ENCODE measurements at regions not wholly inside any gene's neighbourhood (a gene's known extent, or its start where the extent isn't known, plus 50 kb on each side); places are given as distances from the start of the nearest gene placed in this dataset.

DNA sequence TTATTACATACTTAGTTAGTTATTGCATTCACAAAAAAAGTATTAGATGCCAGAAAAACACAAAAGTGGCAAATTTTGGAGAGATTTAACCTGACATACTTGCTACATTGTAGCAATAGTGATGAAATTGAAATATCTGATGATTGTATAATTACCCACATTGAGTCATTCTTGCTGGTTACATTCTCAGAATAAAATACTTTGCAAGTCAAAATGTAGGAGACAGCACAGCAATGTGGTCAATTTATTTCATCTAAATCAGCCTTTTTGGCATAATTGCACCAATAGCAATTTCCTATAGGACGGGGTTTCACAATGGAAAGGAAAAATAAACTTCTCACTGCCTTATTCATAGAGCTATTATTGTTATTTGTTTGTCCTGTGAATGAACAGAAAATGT lies 125.0 kb upstream of the ETV6 start:
- TF ChIP-seq, protein P1, sequence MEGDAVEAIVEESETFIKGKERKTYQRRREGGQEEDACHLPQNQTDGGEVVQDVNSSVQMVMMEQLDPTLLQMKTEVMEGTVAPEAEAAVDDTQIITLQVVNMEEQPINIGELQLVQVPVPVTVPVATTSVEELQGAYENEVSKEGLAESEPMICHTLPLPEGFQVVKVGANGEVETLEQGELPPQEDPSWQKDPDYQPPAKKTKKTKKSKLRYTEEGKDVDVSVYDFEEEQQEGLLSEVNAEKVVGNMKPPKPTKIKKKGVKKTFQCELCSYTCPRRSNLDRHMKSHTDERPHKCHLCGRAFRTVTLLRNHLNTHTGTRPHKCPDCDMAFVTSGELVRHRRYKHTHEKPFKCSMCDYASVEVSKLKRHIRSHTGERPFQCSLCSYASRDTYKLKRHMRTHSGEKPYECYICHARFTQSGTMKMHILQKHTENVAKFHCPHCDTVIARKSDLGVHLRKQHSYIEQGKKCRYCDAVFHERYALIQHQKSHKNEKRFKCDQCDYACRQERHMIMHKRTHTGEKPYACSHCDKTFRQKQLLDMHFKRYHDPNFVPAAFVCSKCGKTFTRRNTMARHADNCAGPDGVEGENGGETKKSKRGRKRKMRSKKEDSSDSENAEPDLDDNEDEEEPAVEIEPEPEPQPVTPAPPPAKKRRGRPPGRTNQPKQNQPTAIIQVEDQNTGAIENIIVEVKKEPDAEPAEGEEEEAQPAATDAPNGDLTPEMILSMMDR (conservative IDR thresholded peaks at IDR 0.05; ENCODE audit: low read depth, low read length): no peak
- no peak for DNase-seq (ENCODE audit: low read depth)

GRCh38 chr12:11534064-11534463 lies 115.4 kb upstream of the ETV6 start:
- TF ChIP-seq, protein P1 (conservative IDR thresholded peaks at IDR 0.05; ENCODE audit: low read depth, low read length): no peak
- no peak for DNase-seq (ENCODE audit: low read depth)
- H3K4me3 ChIP-seq (ENCODE audit: low read depth, low read length): no peak overlapping the region

More for the DNA sequence above, 125.0 kb upstream of the ETV6 start:
- no peak overlapping the region for H3K4me3 ChIP-seq (ENCODE audit: low read depth, low read length)

GRCh38 chr12:11535127-11535526 lies 114.3 kb upstream of the ETV6 start:
- TF ChIP-seq, protein P1 (conservative IDR thresholded peaks at IDR 0.05; ENCODE audit: low read depth, low read length): no peak

GRCh38 chr12:11539156-11539555 lies 110.3 kb upstream of the ETV6 start:
- TF ChIP-seq, protein P1 (conservative IDR thresholded peaks at IDR 0.05; ENCODE audit: low read depth, low read length): no peak
- H3K4me3 ChIP-seq (ENCODE audit: low read depth, low read length): no peak overlapping the region
- DNase-seq (ENCODE audit: low read depth): no peak

More at GRCh38 chr12:11535127-11535526, 114.3 kb upstream of the ETV6 start:
- H3K4me3 ChIP-seq (ENCODE audit: low read depth, low read length): no peak overlapping the region
- DNase-seq (ENCODE audit: low read depth): no peak

DNA sequence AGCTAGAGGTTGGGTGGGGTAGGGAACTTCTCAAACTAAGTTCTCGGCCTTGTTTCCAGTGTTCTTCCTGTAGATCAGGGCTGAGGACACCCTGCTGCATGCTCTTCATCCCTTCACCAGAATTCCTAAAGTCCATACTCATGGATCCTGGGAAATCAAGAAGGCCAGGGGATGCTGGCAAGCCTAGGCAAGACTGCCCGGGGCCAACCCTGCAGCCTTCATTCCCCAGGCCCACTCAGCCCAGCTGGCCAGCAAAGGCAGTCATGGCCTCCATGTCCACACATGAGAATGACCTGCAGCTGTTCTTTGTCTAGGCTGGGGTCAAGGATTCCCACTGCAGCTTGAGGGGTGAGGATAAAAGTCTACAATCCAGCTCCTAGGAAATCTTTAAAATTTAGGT lies 109.3 kb upstream of the ETV6 start:
- DNase-seq (ENCODE audit: low read depth): no peak
- TF ChIP-seq, protein P1 (conservative IDR thresholded peaks at IDR 0.05; ENCODE audit: low read depth, low read length): no peak
- no peak overlapping the region for H3K4me3 ChIP-seq (ENCODE audit: low read depth, low read length)

DNA sequence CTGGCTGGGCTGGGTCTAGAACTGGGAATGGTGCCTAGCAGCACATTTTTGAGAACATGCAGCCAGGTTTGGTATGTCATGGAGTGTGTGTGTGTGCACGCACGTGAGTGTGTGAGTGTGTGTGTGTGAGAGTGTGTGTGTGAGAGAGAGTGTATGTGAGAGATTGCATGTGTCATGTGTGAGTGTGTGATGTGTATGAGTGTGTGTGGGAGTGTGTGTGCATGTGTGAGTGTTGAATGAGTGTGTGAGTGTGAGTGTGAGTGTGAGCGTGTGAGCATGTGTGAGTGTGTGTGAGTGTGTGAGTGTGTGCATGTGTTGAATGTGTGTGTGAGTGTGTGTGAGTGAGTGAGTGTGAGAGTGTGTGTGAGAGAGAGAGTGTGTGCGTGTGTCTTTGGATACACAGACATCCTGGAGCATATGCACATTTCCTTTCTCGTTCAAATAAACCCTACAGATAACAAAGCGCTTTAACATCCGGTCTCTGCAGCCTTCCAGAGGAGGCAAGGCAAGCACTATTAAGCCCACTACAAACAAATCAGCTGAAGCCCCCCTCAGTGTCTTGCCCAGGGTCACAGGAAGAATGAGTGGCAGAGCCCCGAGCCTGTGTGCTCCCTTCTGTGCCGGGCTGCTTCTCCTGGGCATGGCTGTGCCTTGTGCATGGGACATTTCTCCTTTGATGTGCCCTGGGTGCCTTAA lies 108.7 kb upstream of the ETV6 start:
- no peak overlapping the region for H3K4me3 ChIP-seq (ENCODE audit: low read depth, low read length)
- TF ChIP-seq, protein P1 (conservative IDR thresholded peaks at IDR 0.05; ENCODE audit: low read depth, low read length): no peak
- no peak for DNase-seq (ENCODE audit: low read depth)

GRCh38 chr12:11542599-11542998 lies 106.9 kb upstream of the ETV6 start:
- no peak for DNase-seq (ENCODE audit: low read depth)
- TF ChIP-seq, protein P1 (conservative IDR thresholded peaks at IDR 0.05; ENCODE audit: low read depth, low read length): no peak
- no peak overlapping the region for H3K4me3 ChIP-seq (ENCODE audit: low read depth, low read length)
